NCI-H510A (cell line): ENCODE measurements at regions not wholly inside any gene's neighbourhood (a gene's known extent, or its start where the extent isn't known, plus 50 kb on each side); places are given as distances from the start of the nearest gene placed in this dataset.
A peak's percentile ranks its signal among the peaks of the same experiment; 100 is the strongest.

Experiments
- DNase-seq: peaks from one replicate; lab custom pipeline; 2025; lab: John Stamatoyannopoulos, UW

DNA sequence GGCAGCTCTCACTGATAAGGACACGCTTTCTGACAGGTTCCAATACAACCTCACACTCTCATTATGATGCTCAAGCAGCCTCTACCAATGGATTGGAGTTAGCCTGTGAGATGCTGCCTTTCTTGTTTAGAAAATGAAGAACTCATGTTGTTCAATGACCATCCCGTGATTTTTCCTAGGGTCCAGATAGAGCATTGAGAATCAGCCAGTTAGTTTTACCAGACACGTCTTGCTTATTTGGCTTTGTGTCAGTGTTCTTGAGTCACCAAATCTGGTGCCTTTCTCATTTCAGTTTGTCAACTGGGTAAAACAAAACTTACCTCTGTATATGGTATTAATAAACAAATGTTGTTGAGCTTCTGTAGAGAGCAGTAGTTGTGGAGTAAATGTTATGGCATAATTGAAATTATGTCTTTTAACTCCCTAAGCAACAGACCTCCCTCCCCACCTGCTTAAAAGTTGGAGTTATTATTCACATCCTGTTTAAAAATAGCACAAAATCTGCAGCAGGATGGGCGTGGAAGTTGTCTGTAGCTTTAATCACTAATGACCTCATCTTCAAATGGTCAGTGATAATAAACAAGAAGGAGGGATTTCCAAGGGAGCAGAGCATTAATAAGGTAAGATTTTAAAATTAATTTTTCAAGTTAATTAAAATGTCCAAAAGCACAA lies 167.3 kb downstream of the HRH4 start:
- DNase-seq = no peak

DNA sequence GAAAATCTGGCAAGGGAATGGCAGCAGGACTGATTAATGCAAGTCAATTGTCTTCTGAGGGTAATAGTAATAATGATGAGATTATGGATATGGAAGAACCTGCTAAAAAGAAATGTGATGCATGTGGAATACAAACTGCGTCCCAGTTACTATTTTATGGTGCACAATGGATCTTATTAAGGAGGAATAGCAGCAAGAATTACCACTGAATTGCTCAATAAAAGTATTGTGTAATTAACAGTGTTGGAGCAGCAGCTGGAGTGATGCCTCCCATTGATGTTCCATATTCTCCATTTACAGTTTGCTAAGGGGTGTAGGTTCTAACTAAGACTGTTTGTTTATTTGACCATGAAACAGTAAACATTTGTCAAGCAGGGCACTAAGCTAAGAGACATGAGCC lies 167.9 kb downstream of the HRH4 start:
- DNase-seq = no peak

DNA sequence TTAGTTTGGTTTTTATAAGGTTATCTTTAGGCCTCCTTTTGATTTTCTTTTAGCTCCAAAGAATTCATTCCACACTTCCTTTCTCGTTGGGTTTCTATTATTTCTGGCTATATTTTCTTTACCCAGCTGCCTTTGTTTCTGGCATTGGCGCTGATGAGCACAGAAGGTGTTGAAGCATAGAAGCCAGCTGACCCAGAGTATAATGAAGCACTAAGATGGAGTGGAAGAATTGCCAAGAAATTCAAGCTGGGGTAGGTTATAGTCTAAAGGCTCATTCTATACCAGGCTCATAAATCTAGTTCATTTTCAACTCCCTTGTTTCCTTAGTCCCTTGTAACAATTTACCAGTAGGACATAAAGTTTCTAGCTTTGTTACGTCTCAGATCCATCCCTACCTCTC lies 169.5 kb downstream of the HRH4 start:
- DNase-seq = no peak

DNA sequence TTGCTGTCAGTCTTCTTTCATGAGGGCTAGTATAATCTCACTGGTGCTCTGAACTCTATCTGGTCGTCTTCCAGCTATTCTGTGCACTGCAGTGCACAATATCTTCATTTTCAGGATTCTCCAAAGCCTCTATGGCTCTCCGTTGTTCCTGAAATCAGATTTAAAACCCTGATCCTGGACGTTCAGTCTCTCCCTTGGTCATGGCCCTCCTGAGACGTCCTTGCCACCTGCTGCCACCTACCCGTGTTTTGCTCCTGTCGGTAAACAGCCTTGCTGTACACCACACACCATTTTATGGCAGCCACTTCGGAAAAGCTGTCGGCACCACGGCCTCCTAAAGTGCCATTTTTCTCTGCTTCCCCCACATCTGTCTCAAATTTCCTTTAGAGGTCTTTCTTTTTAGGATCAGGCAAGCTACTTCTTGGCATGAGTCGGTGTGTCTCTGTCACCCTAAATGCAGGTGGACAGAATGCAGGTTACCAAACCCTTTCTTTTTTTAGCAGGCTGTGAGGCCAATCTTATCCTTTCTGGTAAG lies 170.0 kb downstream of the HRH4 start:
- DNase-seq = no peak

DNA sequence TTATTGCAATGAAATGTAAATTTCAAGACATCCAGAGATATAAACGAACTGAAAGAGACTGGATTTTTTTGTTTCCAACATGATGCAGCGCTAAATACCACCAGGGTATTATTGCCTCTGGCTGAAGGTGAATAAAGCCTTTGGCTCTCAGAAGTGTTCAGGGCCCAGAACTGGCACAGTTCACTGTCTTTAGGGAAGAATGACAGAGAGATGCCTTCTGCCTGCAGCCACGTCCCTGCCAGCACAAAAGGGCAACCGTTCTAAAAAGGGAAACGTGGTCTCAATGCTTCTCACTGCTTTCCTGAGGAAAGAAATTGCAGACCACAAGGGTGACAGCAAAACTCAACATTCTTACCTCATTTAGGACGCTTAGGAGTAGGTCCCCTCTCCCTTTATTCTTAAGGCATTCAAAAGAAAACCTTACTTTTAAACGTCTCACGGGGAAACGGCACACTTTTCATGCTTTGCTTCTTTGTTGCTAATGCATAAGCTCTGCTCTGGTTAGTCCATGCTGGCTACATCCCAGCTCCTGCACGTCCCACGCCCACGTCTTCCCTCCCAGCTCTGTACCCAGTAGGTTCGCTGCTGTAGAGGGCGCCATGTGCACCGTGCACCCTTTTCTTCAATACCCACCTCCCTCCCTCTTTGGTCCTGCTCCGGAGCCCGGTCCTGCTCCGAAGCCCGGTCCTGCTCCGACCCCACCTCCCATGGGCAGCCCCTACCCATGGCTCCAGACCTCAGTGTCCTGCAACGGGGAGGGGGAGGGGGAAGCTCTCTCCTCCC lies 171.0 kb downstream of the HRH4 start:
- no peak for DNase-seq

DNA sequence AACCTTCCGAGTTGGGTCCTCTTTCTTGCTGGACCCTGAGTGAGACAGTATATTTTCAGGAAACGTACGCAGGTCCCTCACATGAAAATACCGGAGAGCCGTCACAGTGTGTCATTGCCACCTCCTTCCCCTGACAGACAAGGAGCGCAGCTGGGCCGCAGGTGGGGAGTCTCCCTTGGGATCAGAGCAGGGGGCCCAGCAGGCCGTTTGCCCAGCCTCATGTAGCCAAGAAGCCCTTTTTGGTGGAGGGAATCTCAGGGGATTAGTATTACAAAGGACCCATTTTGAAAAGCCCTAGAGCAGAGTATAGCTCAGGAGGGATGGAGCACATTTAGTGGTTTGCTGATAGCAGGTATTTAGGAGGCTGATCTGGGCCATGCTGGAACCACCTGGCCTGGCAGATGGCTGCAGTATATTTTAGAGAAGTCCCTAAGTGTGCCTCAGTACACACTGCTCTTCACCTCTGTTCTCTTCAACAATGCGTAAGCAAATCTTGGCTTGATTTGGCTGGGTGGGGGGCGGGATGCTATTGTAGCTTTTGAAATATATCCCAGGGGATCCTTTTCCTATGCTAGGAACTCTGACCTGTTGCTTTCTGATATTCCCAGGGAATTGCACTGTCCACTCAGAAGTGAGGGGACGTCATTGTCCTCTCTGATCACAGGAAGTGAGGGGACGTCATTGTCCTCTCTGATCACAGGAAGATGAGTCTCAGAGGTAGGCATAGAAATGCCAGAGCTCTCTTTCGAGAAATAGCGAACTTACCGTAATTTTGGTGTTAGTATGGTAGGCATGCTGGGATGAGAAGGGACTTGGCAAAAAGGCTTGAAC lies 171.9 kb downstream of the HRH4 start:
- DNase-seq = no peak

DNA sequence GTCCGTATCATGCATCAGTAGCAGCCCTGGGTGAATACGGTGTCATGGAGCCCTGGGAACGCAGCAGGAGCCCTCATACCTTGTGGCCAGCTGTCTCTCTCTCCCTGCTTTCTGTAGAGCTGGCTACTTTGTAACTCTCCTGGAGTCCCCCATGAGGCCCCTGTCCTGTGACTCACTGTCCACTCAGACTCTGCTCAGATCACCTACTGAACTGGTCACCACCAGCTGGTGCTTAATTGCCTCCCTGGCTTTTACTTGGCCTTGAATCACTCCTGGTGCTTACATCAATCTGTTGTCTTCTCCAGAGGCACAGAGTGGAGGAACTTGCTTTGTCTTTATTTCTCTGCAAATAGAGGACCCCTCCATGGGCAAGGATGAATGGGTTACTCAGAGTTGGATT lies 172.7 kb downstream of the HRH4 start:
- DNase-seq = no peak

DNA sequence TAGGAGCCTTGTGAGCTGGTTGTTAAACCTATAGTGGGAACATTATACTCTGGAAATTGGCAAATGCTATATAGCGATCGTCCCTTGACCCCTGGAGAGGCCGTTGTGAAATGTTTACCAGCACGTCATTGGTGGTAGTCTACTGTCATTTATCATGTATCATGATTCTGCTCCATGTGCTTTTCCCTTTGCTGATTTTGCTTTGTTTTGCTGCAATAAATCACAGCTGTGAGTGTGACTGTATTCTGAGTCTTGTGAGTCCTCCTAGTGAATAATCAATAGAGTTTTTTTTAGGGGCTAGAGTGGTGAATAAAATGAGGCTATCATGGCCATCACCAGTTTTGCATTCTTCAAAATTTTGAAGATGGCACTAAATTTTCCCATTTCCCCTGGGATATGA lies 189.1 kb downstream of the HRH4 start:
- DNase-seq = no peak

DNA sequence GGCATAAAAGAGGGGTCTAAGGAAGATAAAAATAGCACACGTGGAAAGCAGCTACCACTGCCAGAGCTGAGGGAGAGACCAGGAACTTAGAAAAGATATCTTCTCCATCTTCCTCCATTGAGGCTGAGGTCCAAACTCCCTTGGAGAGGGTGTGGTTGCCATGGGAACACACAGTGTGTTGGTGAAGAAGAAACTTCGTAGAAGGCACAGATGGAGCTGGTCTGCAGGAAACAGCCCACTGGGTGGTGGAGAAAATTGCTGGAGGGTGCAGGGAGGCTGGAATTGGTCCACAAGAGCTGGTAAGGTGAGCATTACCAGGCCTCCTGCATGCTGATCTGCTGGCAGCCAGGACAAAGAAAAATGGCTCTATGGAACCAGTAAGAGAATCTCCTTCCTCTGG lies 191.0 kb downstream of the HRH4 start:
- no peak for DNase-seq

DNA sequence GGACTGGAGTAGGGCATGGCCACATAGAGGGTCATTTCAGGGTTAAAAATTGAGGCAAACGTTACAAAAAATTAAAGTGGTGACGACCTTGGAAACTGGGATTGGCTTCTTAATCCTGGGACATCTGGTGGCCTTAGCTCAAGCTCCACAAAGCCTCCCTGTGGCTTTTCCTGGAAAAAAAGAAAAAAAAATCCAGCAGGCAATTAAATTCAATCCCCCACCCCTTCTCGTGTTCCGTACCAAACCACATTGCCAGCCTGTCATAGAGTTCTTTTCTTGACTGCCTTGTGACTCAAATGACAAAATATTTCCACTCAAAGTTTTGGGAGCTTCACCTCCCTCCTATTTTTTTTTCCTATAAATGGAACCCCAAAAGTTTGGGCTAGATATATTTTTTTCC lies 195.6 kb downstream of the HRH4 start:
- DNase-seq = no peak

DNA sequence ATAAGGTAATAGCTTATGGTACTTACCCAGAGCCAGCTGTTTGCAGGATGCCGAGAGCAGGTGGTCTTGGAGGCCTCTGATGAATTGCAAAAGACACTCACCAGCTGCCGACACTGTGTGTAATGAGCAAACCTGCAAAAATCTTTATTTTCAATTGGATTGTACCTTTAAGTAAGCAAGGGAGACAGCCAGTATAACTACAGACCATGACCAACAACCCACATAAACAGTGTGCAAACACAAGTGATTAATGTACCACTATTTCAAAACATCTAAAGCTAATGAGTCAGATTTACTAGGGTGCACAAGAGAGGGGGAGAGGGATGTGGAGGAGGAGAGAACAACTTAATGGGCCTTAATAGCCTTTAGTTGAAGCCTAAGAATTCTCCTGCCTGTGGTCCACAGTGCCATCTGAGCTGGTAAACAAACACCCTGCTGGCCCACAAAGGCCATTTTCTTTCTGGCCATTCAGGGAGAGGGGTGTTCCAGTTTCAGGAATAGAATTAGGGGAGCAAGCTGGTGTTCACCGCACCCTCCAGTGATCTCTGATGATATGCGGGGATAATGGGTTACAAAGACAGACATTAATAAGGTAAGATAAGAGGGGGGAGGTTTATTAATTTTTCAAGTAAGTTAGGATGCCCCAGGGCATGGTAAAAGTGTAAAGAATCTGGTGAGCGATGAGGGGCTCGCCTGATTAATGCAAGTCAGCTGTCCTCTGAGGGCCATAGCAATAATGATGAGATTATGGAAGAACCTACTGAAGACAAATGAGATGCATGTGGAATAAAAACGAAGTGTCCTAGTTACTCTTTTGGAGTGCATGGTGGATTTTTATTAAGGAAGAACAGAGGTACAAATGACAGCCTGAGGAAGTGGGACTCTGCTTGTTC lies 196.4 kb downstream of the HRH4 start:
- DNase-seq = peak; percentile 24

DNA sequence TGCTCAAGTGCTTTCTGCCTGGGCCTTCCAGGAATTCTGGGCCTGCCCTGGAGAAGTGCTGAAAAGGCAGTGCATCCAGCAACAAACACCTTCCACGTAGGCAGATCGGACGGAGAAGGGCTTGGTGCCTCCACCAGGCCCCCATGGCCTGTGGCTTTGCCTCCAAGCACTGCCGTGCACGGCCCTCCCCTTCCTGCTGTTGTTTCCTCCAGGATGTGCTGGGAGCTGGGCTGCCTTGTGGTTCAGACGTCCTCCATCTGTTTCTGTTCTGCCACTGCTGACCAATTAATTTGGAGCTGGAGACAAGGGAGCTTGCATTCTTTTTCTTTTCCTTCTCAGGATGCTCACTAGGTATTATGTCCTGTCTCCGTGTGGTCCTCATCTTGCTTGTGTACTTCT lies 197.0 kb downstream of the HRH4 start:
- DNase-seq = no peak

DNA sequence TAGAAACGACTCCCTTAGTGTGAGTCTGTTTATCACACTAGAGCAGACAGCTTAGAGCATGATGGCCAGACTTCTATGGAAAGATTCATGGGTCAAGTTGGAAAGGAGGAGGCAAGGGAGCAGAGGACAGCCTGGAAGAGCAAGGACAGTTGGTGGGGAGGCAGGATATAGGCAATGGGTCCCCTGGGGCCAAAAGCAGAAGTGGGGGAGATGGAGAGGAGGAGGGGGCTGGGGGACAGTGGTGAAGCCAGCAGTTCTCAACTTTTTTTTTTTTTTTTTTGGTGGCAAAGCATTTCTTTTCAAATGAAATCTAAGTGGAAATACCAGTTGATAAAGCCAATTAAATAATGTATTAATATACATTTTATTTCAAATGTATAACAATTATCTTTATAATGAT lies 197.9 kb downstream of the HRH4 start:
- DNase-seq = no peak

DNA sequence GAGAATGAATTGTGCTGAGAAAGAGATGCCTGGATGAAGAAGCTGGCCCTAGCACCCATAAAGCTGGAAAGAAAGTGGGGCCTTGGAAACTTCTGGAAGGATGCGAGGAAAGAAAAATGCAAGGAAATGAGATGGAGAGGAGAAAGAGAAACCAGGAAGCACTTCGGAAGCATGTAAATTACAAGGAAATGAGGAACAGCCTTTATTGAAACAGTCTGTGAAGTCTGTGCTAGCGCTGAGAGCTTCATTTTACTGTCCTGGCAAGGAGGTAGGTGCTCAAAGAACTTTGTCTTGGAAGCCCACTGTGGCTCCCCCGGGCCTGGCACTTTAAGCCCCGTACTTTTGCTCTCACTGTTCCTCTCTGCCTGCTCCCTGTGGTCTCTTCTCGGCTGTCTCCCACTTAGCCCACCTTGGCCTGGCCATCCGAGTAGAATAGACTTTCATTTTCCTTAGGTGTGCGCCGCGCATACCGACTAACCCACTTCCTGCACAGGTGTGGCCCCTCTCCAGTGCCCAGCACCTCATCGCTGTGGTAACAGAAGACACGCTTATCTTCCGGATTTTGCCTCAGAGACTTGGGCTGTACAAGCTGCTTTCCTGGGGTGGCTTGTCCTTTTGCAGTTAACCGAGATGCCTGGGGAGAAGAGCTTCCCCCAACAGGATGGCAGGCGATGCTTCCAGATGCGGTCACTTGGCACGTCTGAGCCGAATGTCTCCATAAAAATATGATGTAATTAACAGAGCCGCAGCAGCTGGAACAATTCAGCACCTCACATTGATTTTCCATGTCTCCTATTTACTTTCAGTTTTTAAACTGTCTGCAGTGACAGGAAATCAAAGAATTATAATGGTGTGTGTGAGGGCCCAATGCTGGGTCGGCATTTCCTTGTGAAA lies 199.6 kb downstream of the HRH4 start:
- DNase-seq = no peak

DNA sequence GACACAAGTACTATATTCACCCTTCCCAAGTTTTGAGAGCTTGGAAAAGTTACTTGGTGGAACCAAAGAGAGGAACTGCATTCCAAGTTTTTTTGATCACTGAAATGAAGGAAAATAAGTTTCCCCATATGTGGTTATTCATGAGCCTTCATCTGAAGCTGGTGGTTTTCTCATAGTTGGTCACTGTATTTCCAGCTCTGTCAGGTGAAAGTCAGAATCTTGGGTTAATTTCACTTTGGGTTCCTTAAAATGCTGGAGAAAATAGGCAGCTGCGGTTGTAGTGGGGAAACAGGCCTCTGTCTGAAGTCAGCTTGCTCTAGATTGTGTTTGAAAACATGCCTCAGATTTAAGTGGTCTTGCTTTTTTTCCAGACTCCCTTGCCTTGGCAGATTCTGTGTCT lies 200.5 kb downstream of the HRH4 start:
- DNase-seq = no peak

DNA sequence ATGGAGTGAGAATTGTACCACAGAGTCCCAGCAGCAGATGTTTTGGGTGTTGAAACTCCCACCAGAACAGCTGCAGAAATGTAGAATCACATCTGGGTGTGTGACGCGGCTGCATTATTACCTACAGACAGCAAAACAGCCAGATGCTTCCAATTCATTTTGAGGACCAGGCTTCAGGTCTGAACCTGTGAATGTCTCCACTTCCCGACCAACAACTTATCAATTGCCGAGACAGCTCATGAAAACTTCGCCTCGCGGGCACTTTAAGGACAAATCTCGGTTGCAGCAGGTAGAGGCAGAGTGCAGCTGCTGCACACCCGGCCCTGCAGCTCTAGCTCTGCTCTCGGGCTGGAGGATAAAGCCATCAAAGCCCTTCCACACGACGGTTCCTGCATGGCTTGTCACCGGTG lies 202.0 kb downstream of the HRH4 start:
- no peak for DNase-seq

DNA sequence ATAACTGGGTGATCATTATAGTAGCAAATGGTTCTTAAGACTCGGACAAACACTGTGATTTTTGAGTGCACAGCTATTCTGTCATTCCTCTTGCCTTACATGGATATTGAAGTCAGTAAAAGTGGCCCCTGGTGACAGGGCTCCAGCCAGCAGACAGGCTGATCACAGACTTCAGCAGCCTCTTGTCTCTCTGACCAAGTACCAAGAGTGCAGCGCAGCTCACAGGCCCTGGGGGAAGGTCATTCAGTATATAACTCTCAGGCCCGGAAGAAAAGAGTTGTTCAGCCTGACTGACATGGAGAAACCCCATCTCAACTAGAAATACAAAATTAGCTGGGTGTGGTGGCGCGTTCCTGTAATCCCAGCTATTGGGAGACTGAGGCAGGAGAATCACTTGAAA lies 202.6 kb downstream of the HRH4 start:
- no peak for DNase-seq

DNA sequence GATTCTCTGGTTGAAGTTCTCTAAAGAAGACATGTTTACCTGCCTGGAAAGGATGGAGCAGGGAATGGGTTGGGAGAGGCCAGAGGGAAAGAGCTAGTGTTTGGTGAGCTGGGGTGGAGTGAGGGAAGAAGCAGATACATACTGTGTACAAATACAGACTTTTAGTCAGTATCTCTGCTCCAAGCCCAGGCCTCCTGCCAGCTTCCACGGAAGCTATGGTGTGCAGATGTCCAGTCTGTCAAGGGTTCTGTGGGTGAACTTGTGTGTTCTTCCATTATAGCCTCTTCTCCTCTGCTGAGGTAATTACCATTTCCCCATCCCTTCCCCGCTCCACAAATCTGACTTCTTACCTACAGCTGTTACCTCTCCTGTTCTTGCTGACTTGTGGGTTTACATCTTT lies 208.6 kb downstream of the HRH4 start:
- DNase-seq = no peak

DNA sequence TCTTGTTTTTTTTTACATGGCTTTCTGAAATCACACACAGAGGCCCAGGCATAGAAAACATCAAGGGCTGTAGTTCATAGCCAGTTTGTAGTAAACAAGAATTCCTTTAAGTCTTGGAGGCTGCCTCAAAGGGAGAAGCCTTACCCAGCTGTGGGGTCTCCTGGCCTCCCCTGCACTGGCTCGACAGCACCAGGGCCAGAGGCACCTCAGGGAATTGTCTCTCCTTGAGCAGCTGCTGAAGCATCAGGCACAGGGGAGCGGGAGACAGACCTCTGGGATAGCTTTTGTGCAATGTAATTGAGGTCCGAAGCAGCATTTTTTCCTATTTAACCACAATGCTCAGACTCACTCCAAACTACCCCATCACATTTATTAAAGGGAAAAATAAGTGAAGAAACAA lies 209.1 kb downstream of the HRH4 start:
- no peak for DNase-seq

DNA sequence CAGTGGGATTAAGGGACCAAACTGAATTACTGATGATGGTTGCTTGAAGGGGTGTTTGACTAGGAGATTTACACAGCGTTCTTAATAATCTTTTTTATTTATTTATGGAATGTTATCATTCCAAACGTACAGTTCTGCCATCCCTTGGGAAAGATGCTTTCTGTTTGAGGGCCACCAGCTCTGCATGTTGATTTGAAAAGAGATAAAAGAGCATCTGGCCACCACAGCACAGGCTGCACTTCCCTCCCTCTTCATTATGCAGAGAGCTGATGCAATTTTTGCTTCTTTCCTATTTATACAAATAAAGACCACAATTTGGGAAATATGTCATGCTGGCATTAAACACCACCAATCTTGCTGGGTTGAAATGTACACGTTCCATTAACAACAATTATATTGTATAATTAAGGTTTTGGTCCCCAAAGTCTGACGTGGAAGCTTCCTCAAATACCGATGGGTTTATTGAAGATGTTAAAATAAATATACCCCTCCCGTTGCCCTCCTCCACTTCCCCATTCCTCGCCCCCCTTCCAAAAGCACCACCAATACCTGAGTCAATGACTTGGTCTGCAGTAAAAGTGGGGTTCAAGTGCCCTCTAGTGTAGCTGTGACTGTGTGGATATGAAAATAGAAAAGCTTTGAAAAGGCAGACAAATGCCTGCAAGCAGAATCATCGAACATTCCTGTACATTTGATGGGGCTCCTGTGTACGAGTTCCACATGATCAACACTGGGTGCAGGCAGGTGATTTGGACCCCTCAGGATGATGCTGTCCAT lies 211.9 kb downstream of the HRH4 start:
- no peak for DNase-seq
